ENCODE measurements at regions not wholly inside any gene's neighbourhood (a gene's known extent, or its start where the extent isn't known, plus 50 kb on each side); places are given as distances from the start of the nearest gene placed in this dataset.

GRCh38 chr13:40452038-40452666 lies 214.3 kb downstream of the FOXO1 start:
- H3K4me1 ChIP-seq (ENCODE audit: control insufficient read depth, insufficient read depth, low read length): no peaks in the 10 kb centered on the region
- H3K4me3 ChIP-seq (ENCODE audit: low read depth, low read length): no peak overlapping the region
- no peak for TF ChIP-seq ZNF596 (tag by site-specific recombination; IDR thresholded peaks at IDR 0.05)
- no peak for TF ChIP-seq ZNF416 (tag by site-specific recombination; IDR thresholded peaks at IDR 0.05)
- no peak for TF ChIP-seq ZFP3 (tag by site-specific recombination; IDR thresholded peaks at IDR 0.05; ENCODE audit: low read depth)
- no peak for TF ChIP-seq ELK4 (IDR thresholded peaks at IDR 0.05; ENCODE audit: borderline replicate concordance, low read depth, low read length)
- no peak for TF ChIP-seq ZNF169 (tag by site-specific recombination; IDR thresholded peaks at IDR 0.05)
- TF ChIP-seq HIC1 (tag by site-specific recombination; IDR thresholded peaks at IDR 0.05): no peak
- no peak for TF ChIP-seq AEBP2 (tag by site-specific recombination; IDR thresholded peaks at IDR 0.05; ENCODE audit: borderline replicate concordance)
- no peak overlapping the region for H3K27ac ChIP-seq (ENCODE audit: extremely low read depth, low read depth, low read length)
- no peaks in the 10 kb centered on the region for H3K36me3 ChIP-seq (ENCODE audit: control insufficient read depth in 2 of 2, insufficient read depth in 1 of 2, low read length in 2 of 2)
- CTCF ChIA-PET: no interaction called here
- POLR2A ChIA-PET: no interaction called here
- H3K9me3 ChIP-seq (ENCODE audit: control insufficient read depth, insufficient read depth, low read depth, low read length): no peaks in the 10 kb centered on the region

GRCh38 chr13:40452741-40453334 lies 213.6 kb downstream of the FOXO1 start:
- CTCF ChIA-PET: no interaction called here
- Histone ChIP-seq H3K27ac (ENCODE audit: extremely low read depth, low read depth, low read length) (no peak overlapping the region), H3K9me3 (ENCODE audit: control insufficient read depth, insufficient read depth, low read depth, low read length) (no peaks in the 10 kb centered on the region), H3K4me1 (ENCODE audit: control insufficient read depth, insufficient read depth, low read length) (no peaks in the 10 kb centered on the region), H3K4me3 (ENCODE audit: low read depth, low read length) (no peak overlapping the region), H3K36me3 (ENCODE audit: control insufficient read depth in 2 of 2, insufficient read depth in 1 of 2, low read length in 2 of 2) (no peaks in the 10 kb centered on the region)
- POLR2A ChIA-PET: no interaction called here
- TF ChIP-seq PRDM6 (tag by site-specific recombination; IDR thresholded peaks at IDR 0.05) (no peak), ZNF416 (tag by site-specific recombination; IDR thresholded peaks at IDR 0.05) (no peak), OSR2 (tag by site-specific recombination; IDR thresholded peaks at IDR 0.05) (no peak), SCRT1 (tag by site-specific recombination; IDR thresholded peaks at IDR 0.05; ENCODE audit: borderline replicate concordance) (no peak), ZNF747 (tag by site-specific recombination; IDR thresholded peaks at IDR 0.05) (no peak), ZNF548 (tag by site-specific recombination; IDR thresholded peaks at IDR 0.05) (no peak), TCF7L2 (IDR thresholded peaks at IDR 0.05; ENCODE audit: borderline replicate concordance, low read depth, low read length) (no peak), YY2 (tag by site-specific recombination; IDR thresholded peaks at IDR 0.05) (no peak), ZNF157 (tag by site-specific recombination; IDR thresholded peaks at IDR 0.05) (no peak), GLIS1 (tag by site-specific recombination; IDR thresholded peaks at IDR 0.05) (no peak), ZNF660 (tag by site-specific recombination; IDR thresholded peaks at IDR 0.05) (no peak), ZNF184 (tag by site-specific recombination; IDR thresholded peaks at IDR 0.05) (no peak), ZNF202 (tag by site-specific recombination; IDR thresholded peaks at IDR 0.05; ENCODE audit: borderline replicate concordance) (no peak), AEBP2 (tag by site-specific recombination; IDR thresholded peaks at IDR 0.05; ENCODE audit: borderline replicate concordance) (no peak), ZNF404 (tag by site-specific recombination; IDR thresholded peaks at IDR 0.05) (no peak), ZNF292 (tag by site-specific recombination; IDR thresholded peaks at IDR 0.05; ENCODE audit: borderline replicate concordance, low read depth) (no peak), ZNF704 (tag by site-specific recombination; IDR thresholded peaks at IDR 0.05) (no peak), BCL6B (tag by site-specific recombination; IDR thresholded peaks at IDR 0.05) (no peak), ZNF785 (tag by site-specific recombination; IDR thresholded peaks at IDR 0.05) (no peak)
